Smooth muscle cell (in vitro differentiated cells): ENCODE measurements at regions not wholly inside any gene's neighbourhood (a gene's known extent, or its start where the extent isn't known, plus 50 kb on each side); places are given as distances from the start of the nearest gene placed in this dataset.

Source experiments
- DNase-seq: peaks from one replicate; lab custom pipeline; 2025; ENCODE audit not compliant: unreplicated experiment; lab: John Stamatoyannopoulos, UW
- H2AFZ ChIP-seq: fragments of 200-600 bp; sonication (generic); 2 replicates; pipeline ENCODE4 v1.6.0; 2016; ENCODE audit warnings: antibody characterized with exemption, low read depth, mild to moderate bottlenecking
- H3F3A ChIP-seq: fragments of 200-600 bp; sonication (generic); 2 replicates; pipeline ENCODE4 v1.6.0; 2017; ENCODE audit warnings: antibody characterized with exemption, low read depth
- H3K27ac ChIP-seq: fragments of 200-600 bp; sonication (generic); 2 replicates; pipeline ENCODE4 v1.5.1; 2016; ENCODE audit warnings: low read depth, mild to moderate bottlenecking
- H3K27me3 ChIP-seq: fragments of 200-600 bp; sonication (generic); 2 replicates; pipeline ENCODE4 v1.6.1; 2016; ENCODE audit warnings: low read depth, mild to moderate bottlenecking
- H3K36me3 ChIP-seq: fragments of 200-600 bp; sonication (generic); 2 replicates; pipeline ENCODE4 v1.5.1; 2016; ENCODE audit warnings: low read depth
- H3K4me1 ChIP-seq: fragments of 200-600 bp; sonication (generic); 2 replicates; pipeline ENCODE4 v1.5.1; 2016; ENCODE audit warnings: low read depth
- H3K4me2 ChIP-seq: fragments of 200-600 bp; sonication (generic); 2 replicates; pipeline ENCODE4 v1.6.0; 2016; ENCODE audit warnings: mild to moderate bottlenecking
- H3K4me3 ChIP-seq: fragments of 200-600 bp; sonication (generic); 2 replicates; pipeline ENCODE4 v1.5.1; 2016; ENCODE audit warnings: mild to moderate bottlenecking
- H3K79me2 ChIP-seq: fragments of 200-600 bp; sonication (generic); 2 replicates; pipeline ENCODE4 v1.6.0; 2016; ENCODE audit warnings: low read depth, mild to moderate bottlenecking
- H3K9ac ChIP-seq: fragments of 200-600 bp; sonication (generic); 2 replicates; pipeline ENCODE4 v1.6.0; 2016; ENCODE audit warnings: low read depth
- H3K9me3 ChIP-seq: fragments of 200-600 bp; sonication (generic); replicated peaks from 2 replicates; pipeline ENCODE4 v1.5.1; 2016; ENCODE audit warnings: low read depth
- H4K20me1 ChIP-seq: fragments of 200-600 bp; sonication (generic); 2 replicates; pipeline ENCODE4 v1.6.0; 2016; ENCODE audit warnings: low read depth
- WGBS: methylation state at CpG from one replicate; pipeline ENCODE4 v1.1.7; 2016; ENCODE audit warnings: low lambda C conversion rate; 5-methylcytosine and 5-hydroxymethylcytosine counted together
- TF ChIP-seq, protein P1 (sequence below): fragments of 200-600 bp; sonication (generic); IDR thresholded peaks from 2 replicates; pipeline ENCODE4 v1.5.1; 2017; ENCODE audit warnings: borderline replicate concordance, mild to moderate bottlenecking, antibody characterized with exemption; ENCODE audit not compliant: insufficient read depth, poor library complexity, severe bottlenecking

DNA sequence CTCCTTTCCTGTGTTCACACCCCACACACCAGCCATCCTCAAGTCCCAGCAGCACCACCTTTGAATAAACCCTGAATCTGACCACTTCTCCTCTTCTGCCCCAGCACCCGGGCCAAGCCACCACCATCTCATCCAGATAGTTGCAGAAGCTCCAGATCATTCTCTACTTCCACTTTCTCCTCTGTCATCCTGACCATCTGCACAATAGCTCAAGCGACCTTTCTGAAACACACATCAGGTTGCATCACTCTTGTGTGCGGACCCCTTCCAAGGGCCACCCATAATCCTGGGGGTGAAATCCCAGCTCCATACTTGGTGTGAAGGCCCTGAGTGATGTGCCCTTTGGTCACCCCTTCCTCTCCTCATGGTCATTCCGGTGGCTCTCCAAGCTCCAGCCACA, 187.4 kb upstream of the GALNT17 start:
- Histone ChIP-seq H2AFZ (no peak overlapping the region), H3K27me3 (no peaks in the 10 kb centered on the region), H3K79me2 (no peaks in the 10 kb centered on the region), H3K4me2 (no peak overlapping the region), H3K9ac (no peak overlapping the region), H3K36me3 (no peaks in the 10 kb centered on the region), H3K4me1 (no peaks in the 10 kb centered on the region), H3F3A (no peaks in the 10 kb centered on the region), H3K27ac (no peak overlapping the region), H3K4me3 (no peak overlapping the region), H3K9me3 (no peaks in the 10 kb centered on the region), H4K20me1 (no peaks in the 10 kb centered on the region)
- no peak for DNase-seq
- WGBS: 89% methylated on average over 4 of the region's 4 CpGs
- TF ChIP-seq, protein P1, sequence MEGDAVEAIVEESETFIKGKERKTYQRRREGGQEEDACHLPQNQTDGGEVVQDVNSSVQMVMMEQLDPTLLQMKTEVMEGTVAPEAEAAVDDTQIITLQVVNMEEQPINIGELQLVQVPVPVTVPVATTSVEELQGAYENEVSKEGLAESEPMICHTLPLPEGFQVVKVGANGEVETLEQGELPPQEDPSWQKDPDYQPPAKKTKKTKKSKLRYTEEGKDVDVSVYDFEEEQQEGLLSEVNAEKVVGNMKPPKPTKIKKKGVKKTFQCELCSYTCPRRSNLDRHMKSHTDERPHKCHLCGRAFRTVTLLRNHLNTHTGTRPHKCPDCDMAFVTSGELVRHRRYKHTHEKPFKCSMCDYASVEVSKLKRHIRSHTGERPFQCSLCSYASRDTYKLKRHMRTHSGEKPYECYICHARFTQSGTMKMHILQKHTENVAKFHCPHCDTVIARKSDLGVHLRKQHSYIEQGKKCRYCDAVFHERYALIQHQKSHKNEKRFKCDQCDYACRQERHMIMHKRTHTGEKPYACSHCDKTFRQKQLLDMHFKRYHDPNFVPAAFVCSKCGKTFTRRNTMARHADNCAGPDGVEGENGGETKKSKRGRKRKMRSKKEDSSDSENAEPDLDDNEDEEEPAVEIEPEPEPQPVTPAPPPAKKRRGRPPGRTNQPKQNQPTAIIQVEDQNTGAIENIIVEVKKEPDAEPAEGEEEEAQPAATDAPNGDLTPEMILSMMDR: no peak

- H3K9me3 ChIP-seq: no peaks in the 10 kb centered on the region
- TF ChIP-seq, protein P1: no peak
- no peaks in the 10 kb centered on the region for H3K4me1 ChIP-seq
- no peak for DNase-seq
- no peak overlapping the region for H3K4me3 ChIP-seq
- no peak overlapping the region for H3K9ac ChIP-seq
- H3K36me3 ChIP-seq: no peaks in the 10 kb centered on the region
- H3K27me3 ChIP-seq: no peaks in the 10 kb centered on the region
- H3F3A ChIP-seq: no peaks in the 10 kb centered on the region
- WGBS: 80% methylated on average over 2 of the region's 2 CpGs
- no peaks in the 10 kb centered on the region for H3K79me2 ChIP-seq
- H4K20me1 ChIP-seq: no peaks in the 10 kb centered on the region
- H3K4me2 ChIP-seq: no peak overlapping the region
- no peak overlapping the region for H2AFZ ChIP-seq
- H3K27ac ChIP-seq: no peak overlapping the region
Measured at GRCh38 chr7:70947181-70947580, 184.8 kb upstream of the GALNT17 start.

GRCh38 chr7:70949862-70950261, 182.1 kb upstream of the GALNT17 start:
- no peak overlapping the region for H3K27ac ChIP-seq
- H3K9me3 ChIP-seq: no peaks in the 10 kb centered on the region
- no peak overlapping the region for H3K4me2 ChIP-seq

More at GRCh38 chr7:70949862-70950261, 182.1 kb upstream of the GALNT17 start:
- TF ChIP-seq, protein P1: no peak
- DNase-seq: no peak
- no peaks in the 10 kb centered on the region for H3K36me3 ChIP-seq
- H2AFZ ChIP-seq: no peak overlapping the region
- no peak overlapping the region for H3K9ac ChIP-seq
- H3K4me3 ChIP-seq: no peak overlapping the region
- H3F3A ChIP-seq: no peaks in the 10 kb centered on the region
- no peaks in the 10 kb centered on the region for H3K79me2 ChIP-seq
- H3K4me1 ChIP-seq: no peaks in the 10 kb centered on the region
- no peaks in the 10 kb centered on the region for H4K20me1 ChIP-seq
- peaks cover 14% of the 10 kb centered on the region for H3K27me3 ChIP-seq
